ENCODE measurements at regions not wholly inside any gene's neighbourhood (a gene's known extent, or its start where the extent isn't known, plus 50 kb on each side); places are given as distances from the start of the nearest gene placed in this dataset.

- Mint-ChIP-seq H3K36me3 (ENCODE audit: insufficient read depth) (peaks cover 3% of the 10 kb centered on the region), H3K27ac (no peak overlapping the region), H3K4me3 (peak overlapping the region in 1 of 2 donors; percentile 54), H3K27me3 (peaks cover 20 to 45% of the 10 kb centered on the region in 2 donors), H3K9me3 (no peaks in the 10 kb centered on the region), H3K4me1 (ENCODE audit: low read depth in 2 of 2) (peaks cover 7 to 18% of the 10 kb centered on the region in 2 donors)
- ATAC-seq (replicated peaks) (peak; percentile 96), DNase-seq (peak; percentile 7 to 37 (median 21))
Observed at GRCh38 chr6:166760288-166760687, 133.2 kb upstream of the RPS6KA2 start.

- ATAC-seq (replicated peaks) (no peak), DNase-seq (no peak)
- H3K27me3 Mint-ChIP-seq, result peaks cover 29 to 54% of the 10 kb centered on the region in 2 donors
- H3K36me3 Mint-ChIP-seq (ENCODE audit: insufficient read depth), result peaks cover 3% of the 10 kb centered on the region
- peaks cover 7 to 18% of the 10 kb centered on the region in 2 donors for H3K4me1 Mint-ChIP-seq (ENCODE audit: low read depth in 2 of 2)
- H3K9me3 Mint-ChIP-seq, result no peaks in the 10 kb centered on the region
- peak overlapping the region in 1 of 2 donors; percentile 15 for H3K27ac Mint-ChIP-seq
- peak overlapping the region in 1 of 2 donors; percentile 66 for H3K4me3 Mint-ChIP-seq
Observed at GRCh38 chr6:166758136-166758704, 131.2 kb upstream of the RPS6KA2 start.

GRCh38 chr6:166757232-166758135, 130.4 kb upstream of the RPS6KA2 start:
- ATAC-seq (replicated peaks), result peak; percentile 18
- Mint-ChIP-seq H3K9me3 (no peaks in the 10 kb centered on the region), H3K27ac (peak overlapping the region in 1 of 2 donors; percentile 15), H3K27me3 (peaks cover 29 to 54% of the 10 kb centered on the region in 2 donors), H3K36me3 (ENCODE audit: insufficient read depth) (peaks cover 3% of the 10 kb centered on the region), H3K4me3 (peak overlapping the region; percentile 37 to 66), H3K4me1 (ENCODE audit: low read depth in 2 of 2) (peaks cover 7 to 20% of the 10 kb centered on the region in 2 donors)
- DNase-seq, result no peak

GRCh38 chr6:166754218-166755030, 127.4 kb upstream of the RPS6KA2 start:
- ATAC-seq (replicated peaks) (no peak), DNase-seq (no peak)
- peaks cover 46 to 51% of the 10 kb centered on the region in 2 donors for H3K27me3 Mint-ChIP-seq
- H3K9me3 Mint-ChIP-seq, result no peaks in the 10 kb centered on the region
- H3K27ac Mint-ChIP-seq, result no peak overlapping the region
- no peak overlapping the region for H3K4me3 Mint-ChIP-seq
- peaks cover 3% of the 10 kb centered on the region for H3K36me3 Mint-ChIP-seq (ENCODE audit: insufficient read depth)
- peaks cover 7 to 20% of the 10 kb centered on the region in 2 donors for H3K4me1 Mint-ChIP-seq (ENCODE audit: low read depth in 2 of 2)

GRCh38 chr6:166752928-166753721, 126.1 kb upstream of the RPS6KA2 start:
- Mint-ChIP-seq H3K36me3 (ENCODE audit: insufficient read depth) (peaks cover 3% of the 10 kb centered on the region), H3K27me3 (peaks cover 38% of the 10 kb centered on the region in 2 donors), H3K27ac (peak overlapping the region in 1 of 2 donors; percentile 82), H3K9me3 (no peaks in the 10 kb centered on the region), H3K4me3 (no peak overlapping the region), H3K4me1 (ENCODE audit: low read depth in 2 of 2) (peaks cover 7 to 18% of the 10 kb centered on the region in 2 donors)
- DNase-seq (no peak), ATAC-seq (replicated peaks) (peak; percentile 70)

- Mint-ChIP-seq H3K9me3 (no peaks in the 10 kb centered on the region), H3K4me1 (ENCODE audit: low read depth in 2 of 2) (peaks cover 0 to 11% of the 10 kb centered on the region in 2 donors), H3K4me3 (peak overlapping the region in 1 of 2 donors; percentile 11), H3K27me3 (peaks cover 27 to 28% of the 10 kb centered on the region in 2 donors), H3K36me3 (ENCODE audit: insufficient read depth) (no peaks in the 10 kb centered on the region), H3K27ac (no peak overlapping the region)
- no peak for DNase-seq
- ATAC-seq (replicated peaks), result peak; percentile 73
Observed at GRCh38 chr6:166752097-166752496, 125.0 kb upstream of the RPS6KA2 start.

- H3K9me3 Mint-ChIP-seq, result no peaks in the 10 kb centered on the region
- DNase-seq (no peak), ATAC-seq (replicated peaks) (peak; percentile 50)
- peak overlapping the region in 1 of 2 donors; percentile 25 for H3K4me3 Mint-ChIP-seq
- peaks cover 25 to 26% of the 10 kb centered on the region in 2 donors for H3K27me3 Mint-ChIP-seq
- no peaks in the 10 kb centered on the region for H3K36me3 Mint-ChIP-seq (ENCODE audit: insufficient read depth)
- peaks cover 0 to 11% of the 10 kb centered on the region in 2 donors for H3K4me1 Mint-ChIP-seq (ENCODE audit: low read depth in 2 of 2)
- no peak overlapping the region for H3K27ac Mint-ChIP-seq
Observed at GRCh38 chr6:166751051-166751595, 124.1 kb upstream of the RPS6KA2 start.

GRCh38 chr6:166750108-166750793, 123.2 kb upstream of the RPS6KA2 start:
- no peaks in the 10 kb centered on the region for H3K36me3 Mint-ChIP-seq (ENCODE audit: insufficient read depth)
- no peaks in the 10 kb centered on the region for H3K9me3 Mint-ChIP-seq
- no peak overlapping the region for H3K4me3 Mint-ChIP-seq
- peaks cover 0 to 11% of the 10 kb centered on the region in 2 donors for H3K4me1 Mint-ChIP-seq (ENCODE audit: low read depth in 2 of 2)
- DNase-seq (no peak), ATAC-seq (replicated peaks) (no peak)
- peak overlapping the region in 1 of 2 donors; percentile 41 for H3K27ac Mint-ChIP-seq
- peaks cover 21 to 26% of the 10 kb centered on the region in 2 donors for H3K27me3 Mint-ChIP-seq

- Mint-ChIP-seq H3K9me3 (no peaks in the 10 kb centered on the region), H3K27me3 (peaks cover 20 to 26% of the 10 kb centered on the region in 2 donors), H3K36me3 (ENCODE audit: insufficient read depth) (no peaks in the 10 kb centered on the region), H3K4me3 (no peak overlapping the region), H3K27ac (peak overlapping the region in 1 of 2 donors; percentile 41), H3K4me1 (ENCODE audit: low read depth in 2 of 2) (peaks cover 0 to 11% of the 10 kb centered on the region in 2 donors)
- no peak for ATAC-seq (replicated peaks)
- DNase-seq, result no peak
Observed at GRCh38 chr6:166749666-166750065, 122.6 kb upstream of the RPS6KA2 start.

GRCh38 chr6:166747644-166748595, 120.9 kb upstream of the RPS6KA2 start:
- ATAC-seq (replicated peaks), result no peak
- no peak for DNase-seq
- H3K27me3 Mint-ChIP-seq, result peaks cover 12 to 17% of the 10 kb centered on the region in 2 donors
- no peak overlapping the region for H3K27ac Mint-ChIP-seq
- no peak overlapping the region for H3K4me3 Mint-ChIP-seq
- H3K9me3 Mint-ChIP-seq, result no peaks in the 10 kb centered on the region
- no peaks in the 10 kb centered on the region for H3K36me3 Mint-ChIP-seq (ENCODE audit: insufficient read depth)
- peaks cover 0 to 10% of the 10 kb centered on the region in 2 donors for H3K4me1 Mint-ChIP-seq (ENCODE audit: low read depth in 2 of 2)
